ENCODE measurements at regions not wholly inside any gene's neighbourhood (a gene's known extent, or its start where the extent isn't known, plus 50 kb on each side); places are given as distances from the start of the nearest gene placed in this dataset.
A peak's percentile ranks its signal among the peaks of the same experiment; 100 is the strongest.
"Not testable (repeated sequence)": the region's sequence is repeated elsewhere in the genome, so short reads cannot be mapped to it uniquely, and the experiment has no call there.

DNA sequence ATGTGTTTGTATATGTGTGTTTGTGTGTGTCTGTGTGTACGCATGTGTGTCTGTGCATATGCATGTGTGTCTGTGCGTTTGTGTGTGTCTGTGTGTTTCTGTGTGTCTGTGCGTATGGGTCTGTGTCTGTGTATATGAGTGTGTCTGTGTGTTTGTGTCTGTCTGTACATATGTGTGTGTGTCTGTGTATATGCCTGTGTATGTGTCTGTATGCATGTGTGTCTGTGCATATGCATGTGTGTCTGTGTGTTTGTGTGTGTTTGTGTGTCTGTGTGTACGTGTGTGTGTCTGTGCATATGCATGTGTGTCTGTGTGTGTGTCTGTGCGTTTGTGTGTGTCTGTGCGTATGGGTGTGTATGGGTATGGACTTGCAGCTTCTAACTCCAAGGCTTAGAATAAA is 174.0 kb upstream of the NOX3 start:
- intact Hi-C loops (cut with DNase I): no loop called here
- H3K4me1 ChIP-seq (ENCODE audit: control insufficient read depth, insufficient read depth, low read length): no peaks in the 10 kb centered on the region
- H3K27ac ChIP-seq (ENCODE audit: low read length): no peak overlapping the region
- no peaks in the 10 kb centered on the region for H3K9me3 ChIP-seq (ENCODE audit: control insufficient read depth, low read length)
- no peak overlapping the region for H3K4me3 ChIP-seq (ENCODE audit: low read length)
- H3K27me3 ChIP-seq (ENCODE audit: control insufficient read depth, insufficient read depth): no peaks in the 10 kb centered on the region
- ATAC-seq (no peak), DNase-seq (no peak)
- WGBS: 79% methylated on average over 6 of the region's 6 CpGs

DNA sequence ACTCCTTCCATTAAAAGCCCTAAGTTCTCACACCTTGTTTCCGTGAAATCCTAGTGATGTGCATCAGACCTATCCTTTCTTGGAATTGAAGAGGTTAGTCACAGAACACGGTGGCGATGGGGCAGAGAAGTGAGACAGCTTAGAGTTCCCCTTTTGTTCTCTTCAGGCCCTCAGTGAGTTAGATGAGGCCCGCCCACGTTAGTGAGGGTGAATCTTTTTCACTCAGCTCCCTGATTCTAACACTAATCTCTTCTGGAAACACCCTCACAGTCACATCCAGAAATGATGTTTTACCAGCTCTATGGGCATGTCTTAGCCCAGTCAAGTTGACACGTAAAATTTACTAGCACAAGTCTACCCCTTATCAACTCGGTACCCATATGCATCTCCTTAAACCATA is 172.7 kb upstream of the NOX3 start:
- 82% methylated on average over 7 of the region's 7 CpGs for WGBS
- intact Hi-C loops (cut with DNase I): no loop called here
- Histone ChIP-seq H3K4me3 (ENCODE audit: low read length) (no peak overlapping the region), H3K9me3 (ENCODE audit: control insufficient read depth, low read length) (no peaks in the 10 kb centered on the region), H3K27ac (ENCODE audit: low read length) (no peak overlapping the region), H3K4me1 (ENCODE audit: control insufficient read depth, insufficient read depth, low read length) (no peaks in the 10 kb centered on the region), H3K27me3 (ENCODE audit: control insufficient read depth, insufficient read depth) (no peaks in the 10 kb centered on the region)
- ATAC-seq (no peak), DNase-seq (no peak)

DNA sequence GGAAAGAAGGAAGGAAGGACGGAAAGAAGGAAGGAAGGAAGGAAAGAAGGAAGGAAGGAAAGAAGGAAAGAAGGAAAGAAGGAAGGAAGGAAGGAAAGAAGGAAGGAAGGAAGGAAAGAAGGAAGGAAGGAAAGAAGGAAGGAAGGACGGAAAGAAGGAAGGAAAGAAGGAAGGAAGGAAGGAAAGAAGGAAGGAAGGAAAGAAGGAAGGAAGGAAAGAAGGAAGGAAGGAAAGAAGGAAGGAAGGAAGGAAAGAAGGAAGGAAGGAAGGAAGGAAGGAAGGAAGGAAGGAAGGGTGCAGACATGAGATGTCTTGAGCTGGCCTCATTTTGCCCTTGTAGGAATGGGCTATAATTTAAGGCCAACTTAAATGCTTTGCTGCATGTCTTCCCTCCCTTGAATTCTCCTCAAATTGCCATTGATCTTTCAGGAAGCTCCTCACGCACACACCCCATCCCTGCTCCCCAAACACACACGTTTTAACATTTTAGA is 172.1 kb upstream of the NOX3 start:
- H3K27me3 ChIP-seq (ENCODE audit: control insufficient read depth, insufficient read depth); H3K4me3 ChIP-seq (ENCODE audit: low read length); ATAC-seq; DNase-seq; H3K9me3 ChIP-seq (ENCODE audit: control insufficient read depth, low read length); H3K4me1 ChIP-seq (ENCODE audit: control insufficient read depth, insufficient read depth, low read length); intact Hi-C loops (cut with DNase I); H3K27ac ChIP-seq (ENCODE audit: low read length): not testable (repeated sequence)
- 73% methylated on average over 4 of the region's 4 CpGs for WGBS

DNA sequence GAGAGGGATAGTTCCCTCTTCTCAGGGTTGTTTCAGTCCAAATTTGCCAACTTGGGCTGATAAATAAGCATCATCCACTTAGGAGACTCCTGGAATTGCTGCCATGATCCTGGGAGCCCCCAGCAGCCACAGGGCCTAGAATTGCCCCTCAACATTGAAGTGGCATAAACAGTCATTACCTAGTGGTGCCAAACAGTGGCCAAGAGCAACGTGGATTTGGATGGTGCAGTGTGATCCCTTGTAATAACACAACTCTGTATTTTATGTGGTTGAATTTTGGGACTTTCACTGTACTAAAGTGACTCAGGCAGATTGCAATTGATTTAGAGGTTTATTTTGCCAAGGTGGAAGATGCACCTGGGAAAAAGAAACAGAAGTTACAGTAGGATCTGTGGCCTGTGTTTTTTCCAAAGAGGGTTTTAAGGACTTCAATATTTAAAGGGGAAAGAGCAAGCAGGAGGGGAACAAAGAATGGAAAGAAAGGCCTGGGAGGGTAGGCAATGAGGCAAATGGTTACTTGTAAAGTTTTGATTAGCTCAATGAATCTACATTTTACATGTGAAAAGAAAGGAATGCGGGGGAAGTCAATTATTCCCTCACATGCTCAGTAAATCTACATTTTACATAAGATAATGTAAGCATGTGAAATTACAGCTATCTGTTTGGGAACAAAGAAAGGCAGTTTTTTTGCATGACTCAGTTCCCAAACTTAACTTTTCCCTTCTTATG is 168.0 kb upstream of the NOX3 start:
- DNase-seq (no peak), ATAC-seq (no peak)
- WGBS: 69% methylated on average over 2 of the region's 2 CpGs
- H3K4me3 ChIP-seq (ENCODE audit: low read length): no peak overlapping the region
- H3K9me3 ChIP-seq (ENCODE audit: control insufficient read depth, low read length): no peaks in the 10 kb centered on the region
- intact Hi-C loops (cut with DNase I): no loop called here
- no peaks in the 10 kb centered on the region for H3K27me3 ChIP-seq (ENCODE audit: control insufficient read depth, insufficient read depth)
- no peaks in the 10 kb centered on the region for H3K4me1 ChIP-seq (ENCODE audit: control insufficient read depth, insufficient read depth, low read length)
- no peak overlapping the region for H3K27ac ChIP-seq (ENCODE audit: low read length)

DNA sequence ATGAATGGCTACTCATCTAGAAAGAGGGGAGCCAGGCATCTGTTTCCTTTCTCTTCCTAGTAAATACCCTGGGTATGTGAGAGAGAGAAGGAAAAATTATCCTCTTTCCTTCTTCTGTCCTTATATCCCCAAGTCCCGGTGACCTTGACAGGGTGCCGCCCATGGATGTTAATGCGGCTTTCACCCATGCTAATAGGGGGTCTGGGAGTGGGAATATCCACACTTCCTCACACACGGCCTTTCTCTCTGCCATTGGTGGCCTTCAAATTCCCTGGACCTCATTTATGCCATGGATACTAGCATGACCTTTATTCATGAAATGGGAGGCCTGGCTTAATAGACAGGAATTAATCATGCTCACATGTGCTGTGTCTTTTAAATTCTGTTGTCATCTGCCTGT is 159.0 kb upstream of the NOX3 start:
- peaks cover 1% of the 10 kb centered on the region for H3K9me3 ChIP-seq (ENCODE audit: control insufficient read depth, low read length)
- WGBS: 96% methylated on average over 4 of the region's 4 CpGs
- intact Hi-C loops (cut with DNase I): no loop called here
- H3K4me1 ChIP-seq (ENCODE audit: control insufficient read depth, insufficient read depth, low read length): no peaks in the 10 kb centered on the region
- H3K27ac ChIP-seq (ENCODE audit: low read length): no peak overlapping the region
- no peak for ATAC-seq
- H3K27me3 ChIP-seq (ENCODE audit: control insufficient read depth, insufficient read depth): no peaks in the 10 kb centered on the region
- no peak for DNase-seq
- H3K4me3 ChIP-seq (ENCODE audit: low read length): no peak overlapping the region

DNA sequence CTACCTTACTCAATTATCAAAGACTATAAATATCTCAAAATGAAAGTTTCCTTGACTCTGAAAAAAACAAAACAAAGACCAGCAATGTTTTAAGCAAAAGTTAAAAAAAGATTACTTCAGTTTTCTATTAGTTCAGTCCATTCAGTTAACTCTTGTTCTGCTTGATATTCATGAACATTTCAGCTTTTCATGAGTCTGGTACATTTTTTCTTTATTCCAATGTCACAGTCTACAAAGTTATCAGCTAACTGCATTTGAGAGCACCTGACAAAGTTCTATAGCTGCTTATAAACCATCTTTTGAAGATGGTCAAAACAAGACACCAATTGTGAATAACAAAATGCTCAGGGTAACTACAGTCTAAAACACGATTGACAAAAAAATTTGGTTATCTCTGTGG is 156.1 kb upstream of the NOX3 start:
- H3K4me3 ChIP-seq (ENCODE audit: low read length): no peak overlapping the region
- no peaks in the 10 kb centered on the region for H3K4me1 ChIP-seq (ENCODE audit: control insufficient read depth, insufficient read depth, low read length)
- peaks cover 1% of the 10 kb centered on the region for H3K9me3 ChIP-seq (ENCODE audit: control insufficient read depth, low read length)
- intact Hi-C loops (cut with DNase I): no loop called here
- no peak overlapping the region for H3K27ac ChIP-seq (ENCODE audit: low read length)
- DNase-seq (no peak), ATAC-seq (no peak)
- no peaks in the 10 kb centered on the region for H3K27me3 ChIP-seq (ENCODE audit: control insufficient read depth, insufficient read depth)
- WGBS: 85% methylated on average over 1 of the region's 1 CpG

DNA sequence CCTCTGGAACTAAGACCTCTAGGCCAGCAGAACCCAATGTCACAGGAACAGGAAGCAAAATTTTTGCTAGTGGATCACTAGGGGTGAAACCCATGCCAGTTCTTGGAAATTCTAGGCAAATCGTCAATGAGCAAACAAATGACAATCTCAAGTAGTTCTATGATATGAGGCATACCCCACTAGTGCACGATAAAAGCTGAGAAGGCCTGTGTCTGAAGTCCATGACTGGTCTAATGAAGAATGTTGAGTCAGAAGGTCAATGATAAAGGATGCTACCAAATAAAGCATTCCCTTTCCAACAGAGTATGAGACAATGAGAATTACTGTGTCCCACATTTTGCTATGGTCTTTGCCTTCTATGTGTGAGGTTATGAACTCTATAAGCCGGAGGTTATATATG is 149.4 kb upstream of the NOX3 start:
- ATAC-seq: no peak
- intact Hi-C loops (cut with DNase I): no loop called here
- H3K27ac ChIP-seq (ENCODE audit: low read length): no peak overlapping the region
- 58% methylated on average over 3 of the region's 3 CpGs for WGBS
- no peaks in the 10 kb centered on the region for H3K27me3 ChIP-seq (ENCODE audit: control insufficient read depth, insufficient read depth)
- no peak for DNase-seq
- no peaks in the 10 kb centered on the region for H3K9me3 ChIP-seq (ENCODE audit: control insufficient read depth, low read length)
- no peaks in the 10 kb centered on the region for H3K4me1 ChIP-seq (ENCODE audit: control insufficient read depth, insufficient read depth, low read length)
- H3K4me3 ChIP-seq (ENCODE audit: low read length): no peak overlapping the region

DNA sequence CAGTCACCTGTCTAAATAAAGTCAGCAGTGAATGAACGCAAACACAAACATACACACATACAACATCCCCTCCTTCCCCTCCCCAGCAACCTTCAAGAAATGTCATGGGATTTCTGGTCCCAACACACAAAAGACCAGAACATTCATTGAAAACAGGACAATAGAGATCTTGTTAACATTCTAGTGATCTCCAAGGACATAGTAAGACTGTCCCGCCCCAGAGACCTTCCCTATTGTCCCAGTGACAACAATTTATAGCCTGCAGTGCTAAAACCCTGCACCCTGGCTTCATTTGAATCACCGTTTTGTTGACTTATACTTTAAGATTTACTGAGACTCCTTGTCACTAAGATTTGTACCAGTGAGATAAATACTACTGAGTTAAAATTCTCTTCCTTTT is 143.9 kb upstream of the NOX3 start:
- Histone ChIP-seq H3K4me3 (ENCODE audit: low read length) (no peak overlapping the region), H3K27me3 (ENCODE audit: control insufficient read depth, insufficient read depth) (no peaks in the 10 kb centered on the region), H3K9me3 (ENCODE audit: control insufficient read depth, low read length) (no peaks in the 10 kb centered on the region), H3K4me1 (ENCODE audit: control insufficient read depth, insufficient read depth, low read length) (no peaks in the 10 kb centered on the region), H3K27ac (ENCODE audit: low read length) (no peak overlapping the region)
- WGBS: 81% methylated on average over 3 of the region's 3 CpGs
- DNase-seq (no peak), ATAC-seq (no peak)
- intact Hi-C loops (cut with DNase I): no loop called here

DNA sequence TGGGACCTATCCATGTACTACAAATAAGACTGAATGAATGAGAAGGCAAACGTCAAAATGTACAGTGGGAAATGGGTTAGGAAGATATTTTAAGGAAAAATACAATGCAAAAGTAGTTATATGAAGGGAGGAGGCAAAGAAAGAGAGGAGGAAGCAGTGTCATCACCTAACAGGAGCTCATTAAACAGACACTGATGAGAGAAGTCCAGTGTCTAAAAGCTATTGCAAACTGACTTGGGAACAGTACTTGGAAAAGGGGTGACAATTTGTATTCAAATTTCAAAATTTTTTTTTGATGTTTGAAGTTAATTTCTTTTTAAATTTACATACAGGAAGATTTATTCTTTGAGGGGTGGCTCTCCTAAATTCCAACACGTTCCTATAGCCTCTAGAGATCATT is 143.5 kb upstream of the NOX3 start:
- 64% methylated on average over 2 of the region's 2 CpGs for WGBS
- intact Hi-C loops (cut with DNase I): no loop called here
- no peaks in the 10 kb centered on the region for H3K4me1 ChIP-seq (ENCODE audit: control insufficient read depth, insufficient read depth, low read length)
- ATAC-seq (no peak), DNase-seq (no peak)
- no peaks in the 10 kb centered on the region for H3K27me3 ChIP-seq (ENCODE audit: control insufficient read depth, insufficient read depth)
- H3K4me3 ChIP-seq (ENCODE audit: low read length): no peak overlapping the region
- no peaks in the 10 kb centered on the region for H3K9me3 ChIP-seq (ENCODE audit: control insufficient read depth, low read length)
- H3K27ac ChIP-seq (ENCODE audit: low read length): no peak overlapping the region

DNA sequence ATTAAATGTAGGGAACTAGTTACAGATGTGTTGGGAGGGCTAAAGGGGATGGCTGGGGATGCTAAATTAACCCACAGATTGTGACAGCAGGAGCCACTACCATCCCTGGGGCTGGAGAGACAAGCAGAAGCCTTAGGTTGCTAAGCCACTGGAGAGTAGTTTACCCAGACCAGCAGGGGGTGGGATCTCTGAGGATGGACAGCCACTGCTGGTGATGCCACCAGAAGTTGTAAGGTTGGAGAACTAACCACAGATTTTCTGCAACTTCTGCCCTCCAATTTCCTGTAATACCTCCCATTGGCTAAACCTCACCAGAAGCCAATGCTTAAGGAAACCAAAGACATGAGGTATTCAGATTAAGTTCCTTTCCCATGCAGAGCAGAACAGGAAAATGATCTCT is 139.6 kb upstream of the NOX3 start:
- Histone ChIP-seq H3K27ac (ENCODE audit: low read length) (no peak overlapping the region), H3K4me3 (ENCODE audit: low read length) (no peak overlapping the region), H3K9me3 (ENCODE audit: control insufficient read depth, low read length) (no peaks in the 10 kb centered on the region), H3K4me1 (ENCODE audit: control insufficient read depth, insufficient read depth, low read length) (no peaks in the 10 kb centered on the region), H3K27me3 (ENCODE audit: control insufficient read depth, insufficient read depth) (peaks cover 2% of the 10 kb centered on the region)
- no peak for ATAC-seq
- intact Hi-C loops (cut with DNase I): no loop called here
- DNase-seq: no peak

DNA sequence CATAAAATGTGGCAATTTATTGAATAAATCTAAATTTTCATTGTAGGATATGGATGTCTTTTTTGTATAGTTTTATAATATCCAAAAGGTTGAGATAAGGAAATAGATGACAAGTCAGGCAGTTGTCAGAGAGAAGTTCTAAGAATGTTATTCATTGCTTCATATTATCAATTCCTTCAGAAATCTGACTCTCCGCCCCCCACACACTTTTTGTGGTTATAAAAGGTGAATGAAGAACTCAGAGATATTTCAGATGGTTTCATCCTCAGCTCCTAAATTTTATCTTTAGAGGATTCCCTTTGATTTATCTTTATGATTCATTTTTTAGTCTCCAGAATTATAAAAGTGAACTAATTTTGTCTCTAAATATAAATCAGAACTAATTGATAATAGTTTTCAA is 136.1 kb upstream of the NOX3 start:
- Histone ChIP-seq H3K27ac (ENCODE audit: low read length) (no peak overlapping the region), H3K4me1 (ENCODE audit: control insufficient read depth, insufficient read depth, low read length) (no peaks in the 10 kb centered on the region), H3K9me3 (ENCODE audit: control insufficient read depth, low read length) (no peaks in the 10 kb centered on the region), H3K4me3 (ENCODE audit: low read length) (no peak overlapping the region), H3K27me3 (ENCODE audit: control insufficient read depth, insufficient read depth) (peaks cover 2% of the 10 kb centered on the region)
- intact Hi-C loops (cut with DNase I): no loop called here
- no peak for ATAC-seq
- DNase-seq: no peak
- WGBS: 93% methylated on average over 1 of the region's 1 CpG

DNA sequence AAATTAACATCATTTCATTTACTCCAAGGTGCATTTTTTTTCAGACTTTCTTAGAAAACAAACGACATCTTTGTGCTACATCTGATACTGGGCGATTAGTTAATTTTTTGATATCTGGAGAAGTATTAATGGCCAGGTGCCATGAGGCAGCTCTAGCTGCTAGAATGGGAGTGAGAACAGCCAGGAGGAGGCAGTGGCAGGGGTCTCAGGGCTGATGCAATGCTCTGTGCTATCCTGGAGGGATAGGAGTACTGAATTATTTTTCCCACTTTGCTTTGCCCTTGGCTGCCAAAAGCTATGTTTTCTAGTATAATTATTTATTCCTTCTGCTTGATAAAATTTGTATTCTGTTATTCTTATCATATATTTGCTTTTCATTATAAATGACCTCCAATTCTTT is 133.6 kb upstream of the NOX3 start:
- no peaks in the 10 kb centered on the region for H3K9me3 ChIP-seq (ENCODE audit: control insufficient read depth, low read length)
- H3K27ac ChIP-seq (ENCODE audit: low read length): no peak overlapping the region
- ATAC-seq (no peak), DNase-seq (peak in 1 of 3 donors; percentile 9)
- intact Hi-C loops (cut with DNase I): no loop called here
- no peaks in the 10 kb centered on the region for H3K4me1 ChIP-seq (ENCODE audit: control insufficient read depth, insufficient read depth, low read length)
- H3K4me3 ChIP-seq (ENCODE audit: low read length): no peak overlapping the region
- WGBS: 57% methylated on average over 2 of the region's 2 CpGs
- H3K27me3 ChIP-seq (ENCODE audit: control insufficient read depth, insufficient read depth): peaks cover 2% of the 10 kb centered on the region
